Caco-2 (cell line): ENCODE measurements at regions not wholly inside any gene's neighbourhood (a gene's known extent, or its start where the extent isn't known, plus 50 kb on each side); places are given as distances from the start of the nearest gene placed in this dataset.
"Not testable (repeated sequence)": the region's sequence is repeated elsewhere in the genome, so short reads cannot be mapped to it uniquely, and the experiment has no call there.

Source experiments
- BruUV-seq: library from RNA; stranded (reverse); fragments of 400-500 nt; replicated peaks from 2 replicates; lab custom pipeline; 2021; lab: Mats Ljungman, UMichigan
- CTCF ChIA-PET: fragments of 300-600 bp; sonication (Branson Sonifier 250); formaldehyde crosslinking; loops from one replicate; lab custom pipeline; 2022; ENCODE audit warnings: antibody characterized with exemption; lab: Charles Lee
- POLR2A ChIA-PET: fragments of 300-600 bp; sonication (Branson Sonifier 250); formaldehyde crosslinking; loops from one replicate; lab custom pipeline; 2022; ENCODE audit warnings: antibody characterized with exemption; lab: Charles Lee
- DNase-seq, 2 experiments: peaks; one replicate each; pipeline versions ENCODE4 v3.0.0 to v3.0.0-alpha.2; 2020 to 2022
- H3K27me3 ChIP-seq: replicated peaks from 2 replicates; pipeline ENCODE4 v1.6.0; 2011; ENCODE audit warnings: low read length; ENCODE audit not compliant: control insufficient read depth, insufficient read depth
- H3K36me3 ChIP-seq: 2 replicates; pipeline ENCODE4 v1.5.1; 2011; ENCODE audit warnings: low read length; ENCODE audit not compliant: control insufficient read depth, insufficient read depth
- H3K4me1 ChIP-seq: fragments of 250-450 bp; sonication (Bioruptor Pico); 2 replicates; pipeline ENCODE4 v1.5.1; 2020; ENCODE audit warnings: mild to moderate bottlenecking
- H3K4me3 ChIP-seq: 2 replicates; pipeline ENCODE4 v1.5.1; 2011; ENCODE audit warnings: low read depth, mild to moderate bottlenecking, control low read depth, low read length
- H3K9me3 ChIP-seq: fragments of 250-450 bp; sonication (Bioruptor Pico); 2 replicates; pipeline ENCODE4 v1.5.1; 2020; ENCODE audit warnings: mild to moderate bottlenecking, moderate library complexity
- H3K27ac Mint-ChIP-seq: one replicate; pipeline ENCODE4 v1.8.0; 2022; ENCODE audit warnings: mixed read lengths; ENCODE audit not compliant: unreplicated experiment
- H3K27me3 Mint-ChIP-seq: one replicate; pipeline ENCODE4 v1.8.0; 2022; ENCODE audit warnings: mixed read lengths; ENCODE audit not compliant: insufficient read depth, unreplicated experiment
- H3K36me3 Mint-ChIP-seq: one replicate; pipeline ENCODE4 v1.8.0; 2022; ENCODE audit warnings: mild to moderate bottlenecking, mixed read lengths; ENCODE audit not compliant: insufficient read depth, unreplicated experiment
- H3K4me1 Mint-ChIP-seq: one replicate; pipeline ENCODE4 v1.8.0; 2022; ENCODE audit warnings: low read depth, mixed read lengths; ENCODE audit not compliant: unreplicated experiment
- H3K4me3 Mint-ChIP-seq: one replicate; pipeline ENCODE4 v1.8.0; 2022; ENCODE audit warnings: mild to moderate bottlenecking, moderate library complexity, mixed read lengths; ENCODE audit not compliant: unreplicated experiment
- H3K9me3 Mint-ChIP-seq: one replicate; pipeline ENCODE4 v1.8.0; 2022; ENCODE audit warnings: mixed read lengths; ENCODE audit not compliant: unreplicated experiment
- intact Hi-C: fragments of 100-400 bp; cut with micrococcal nuclease; formaldehyde crosslinking; loops from one replicate; pipeline ENCODE4 v1.10.0; 2022; ENCODE audit not compliant: unreplicated experiment
- TF ChIP-seq, protein P1 (sequence below), 2 experiments: fragments of 200-600 bp in 1 of 2; IDR thresholded peaks; 1 replicate in 1 of 2; 2 replicates in 1 of 2; pipeline versions ENCODE4 v1.5.1 to v1.8.0; 2011 to 2022; ENCODE audit warnings: antibody characterized with exemption in 1 of 2, control low read depth in 1 of 2, inconsistent platforms in 1 of 2, low read depth in 1 of 2, low read length in 1 of 2, mild to moderate bottlenecking in 1 of 2, moderate library complexity in 1 of 2; ENCODE audit not compliant: insufficient read depth in 1 of 2, severe bottlenecking in 1 of 2, unreplicated experiment in 1 of 2

DNA sequence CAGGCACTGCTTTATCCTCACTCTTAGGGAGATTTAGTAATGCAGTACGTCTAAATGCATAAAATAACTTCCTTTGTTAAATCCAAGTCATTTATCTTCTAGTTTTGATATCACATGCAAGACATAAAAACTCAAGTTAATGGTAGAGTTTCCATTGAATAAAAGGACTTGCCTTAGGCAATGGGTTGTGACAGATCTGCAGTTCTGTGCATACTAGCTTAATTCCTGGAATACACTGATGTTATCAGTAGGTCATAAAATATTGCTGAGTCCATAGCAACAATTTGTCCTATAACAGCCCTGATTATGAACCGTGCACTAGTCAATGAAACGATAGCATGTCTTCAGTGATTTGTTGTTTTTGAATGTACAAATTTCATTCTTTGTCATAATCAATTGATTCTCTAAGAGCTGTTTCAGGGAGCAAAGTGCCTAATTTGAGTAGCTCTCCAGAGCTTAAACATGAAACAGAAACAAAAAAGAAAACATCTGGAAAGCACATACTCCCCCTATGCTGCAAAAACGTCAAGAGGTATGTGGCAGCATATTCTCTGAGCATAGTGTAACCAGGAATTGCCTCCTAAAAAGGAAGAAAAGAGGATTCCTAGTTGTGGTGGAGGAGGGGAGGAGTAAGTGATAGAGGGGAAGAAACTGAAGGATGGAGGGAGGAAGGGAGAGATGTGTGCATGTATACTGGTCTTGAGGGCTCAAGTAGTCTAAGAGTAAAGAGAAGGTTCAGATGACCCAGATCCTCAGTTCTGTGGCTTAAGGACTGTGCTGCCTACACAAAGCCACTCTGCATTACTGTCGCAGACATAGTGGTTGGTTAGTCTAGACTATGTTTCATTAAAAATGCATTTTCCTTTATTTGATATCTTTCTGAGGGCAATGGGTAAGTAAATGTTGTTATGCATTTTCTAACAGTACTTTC, 589.2 kb downstream of the PRR16 start:
- H3K9me3 ChIP-seq = no peaks in the 10 kb centered on the region
- BruUV-seq = no TSS peak
- no peaks in the 10 kb centered on the region for H3K27me3 ChIP-seq
- DNase-seq = no peak
- Mint-ChIP-seq H3K9me3 (no peaks in the 10 kb centered on the region), H3K27ac (no peak overlapping the region), H3K27me3 (no peaks in the 10 kb centered on the region), H3K4me1 (no peaks in the 10 kb centered on the region), H3K36me3 (no peaks in the 10 kb centered on the region), H3K4me3 (no peak overlapping the region)
- TF ChIP-seq, protein P1, sequence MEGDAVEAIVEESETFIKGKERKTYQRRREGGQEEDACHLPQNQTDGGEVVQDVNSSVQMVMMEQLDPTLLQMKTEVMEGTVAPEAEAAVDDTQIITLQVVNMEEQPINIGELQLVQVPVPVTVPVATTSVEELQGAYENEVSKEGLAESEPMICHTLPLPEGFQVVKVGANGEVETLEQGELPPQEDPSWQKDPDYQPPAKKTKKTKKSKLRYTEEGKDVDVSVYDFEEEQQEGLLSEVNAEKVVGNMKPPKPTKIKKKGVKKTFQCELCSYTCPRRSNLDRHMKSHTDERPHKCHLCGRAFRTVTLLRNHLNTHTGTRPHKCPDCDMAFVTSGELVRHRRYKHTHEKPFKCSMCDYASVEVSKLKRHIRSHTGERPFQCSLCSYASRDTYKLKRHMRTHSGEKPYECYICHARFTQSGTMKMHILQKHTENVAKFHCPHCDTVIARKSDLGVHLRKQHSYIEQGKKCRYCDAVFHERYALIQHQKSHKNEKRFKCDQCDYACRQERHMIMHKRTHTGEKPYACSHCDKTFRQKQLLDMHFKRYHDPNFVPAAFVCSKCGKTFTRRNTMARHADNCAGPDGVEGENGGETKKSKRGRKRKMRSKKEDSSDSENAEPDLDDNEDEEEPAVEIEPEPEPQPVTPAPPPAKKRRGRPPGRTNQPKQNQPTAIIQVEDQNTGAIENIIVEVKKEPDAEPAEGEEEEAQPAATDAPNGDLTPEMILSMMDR (IDR thresholded peaks at IDR 0.05; ENCODE audit: insufficient read depth in 1 of 2, low read depth in 1 of 2, low read length in 1 of 2, severe bottlenecking in 1 of 2, unreplicated experiment in 1 of 2) = no peak
- no peaks in the 10 kb centered on the region for H3K4me1 ChIP-seq
- H3K4me3 ChIP-seq = no peak overlapping the region
- no peaks in the 10 kb centered on the region for H3K36me3 ChIP-seq
- intact Hi-C loops = no loop called here
- ChIA-PET CTCF (no interaction called here), POLR2A (no interaction called here)

GRCh38 chr5:121055586-121055985, 591.5 kb downstream of the PRR16 start:
- no peak for DNase-seq
- ChIA-PET CTCF (no interaction called here), POLR2A (no interaction called here)
- no peaks in the 10 kb centered on the region; the same call in 1 of the 2 replicates for H3K27me3 ChIP-seq
- no peaks in the 10 kb centered on the region for H3K4me1 Mint-ChIP-seq
- H3K27ac Mint-ChIP-seq = no peak overlapping the region
- intact Hi-C loops = no loop called here
- no peak overlapping the region for H3K4me3 ChIP-seq
- no peaks in the 10 kb centered on the region for H3K9me3 Mint-ChIP-seq
- no peaks in the 10 kb centered on the region for H3K36me3 Mint-ChIP-seq
- no peaks in the 10 kb centered on the region for H3K27me3 Mint-ChIP-seq
- no peaks in the 10 kb centered on the region for H3K4me1 ChIP-seq
- no peak overlapping the region for H3K4me3 Mint-ChIP-seq
- TF ChIP-seq, protein P1 (IDR thresholded peaks at IDR 0.05; ENCODE audit: insufficient read depth in 1 of 2, low read depth in 1 of 2, low read length in 1 of 2, severe bottlenecking in 1 of 2, unreplicated experiment in 1 of 2) = no peak
- H3K36me3 ChIP-seq = no peaks in the 10 kb centered on the region
- BruUV-seq = no TSS peak
- H3K9me3 ChIP-seq = no peaks in the 10 kb centered on the region

- POLR2A ChIA-PET, H3K4me1 Mint-ChIP-seq, H3K27me3 ChIP-seq, CTCF ChIA-PET, BruUV-seq, H3K27me3 Mint-ChIP-seq, H3K27ac Mint-ChIP-seq, H3K36me3 Mint-ChIP-seq, intact Hi-C loops, DNase-seq, H3K4me1 ChIP-seq, H3K9me3 Mint-ChIP-seq, H3K36me3 ChIP-seq, H3K9me3 ChIP-seq: not testable (repeated sequence)
- H3K4me3 Mint-ChIP-seq = peak overlapping the region; percentile 82
- H3K4me3 ChIP-seq = peak overlapping the region; percentile 35
These were observed 600.1 kb downstream of the PRR16 start for GRCh38 chr5:121064241-121064640.
